ENCODE measurements at regions not wholly inside any gene's neighbourhood (a gene's known extent, or its start where the extent isn't known, plus 50 kb on each side); places are given as distances from the start of the nearest gene placed in this dataset.

- H4K20me1 ChIP-seq (ENCODE audit: insufficient read depth, low read length): no peaks in the 10 kb centered on the region
- H3K79me2 ChIP-seq (ENCODE audit: low read length): no peaks in the 10 kb centered on the region
- no peaks in the 10 kb centered on the region for H3K36me3 ChIP-seq (replicated peaks; ENCODE audit: low read depth, low read length)
- H3K9ac ChIP-seq (ENCODE audit: low read length): no peak overlapping the region
- no peaks in the 10 kb centered on the region for H3K9me3 ChIP-seq (ENCODE audit: insufficient read depth, low read length)
- H3K4me1 ChIP-seq (ENCODE audit: low read length): no peaks in the 10 kb centered on the region
- H3K4me2 ChIP-seq (ENCODE audit: low read length): no peak overlapping the region
- H3K27ac ChIP-seq (ENCODE audit: low read length): no peak overlapping the region
- no peaks in the 10 kb centered on the region for H3K27me3 ChIP-seq (ENCODE audit: low read depth, low read length)
- no peak for TF ChIP-seq EZH2phosphoT487 (IDR thresholded peaks at IDR 0.05; ENCODE audit: low read depth)
- TF ChIP-seq, protein P1, sequence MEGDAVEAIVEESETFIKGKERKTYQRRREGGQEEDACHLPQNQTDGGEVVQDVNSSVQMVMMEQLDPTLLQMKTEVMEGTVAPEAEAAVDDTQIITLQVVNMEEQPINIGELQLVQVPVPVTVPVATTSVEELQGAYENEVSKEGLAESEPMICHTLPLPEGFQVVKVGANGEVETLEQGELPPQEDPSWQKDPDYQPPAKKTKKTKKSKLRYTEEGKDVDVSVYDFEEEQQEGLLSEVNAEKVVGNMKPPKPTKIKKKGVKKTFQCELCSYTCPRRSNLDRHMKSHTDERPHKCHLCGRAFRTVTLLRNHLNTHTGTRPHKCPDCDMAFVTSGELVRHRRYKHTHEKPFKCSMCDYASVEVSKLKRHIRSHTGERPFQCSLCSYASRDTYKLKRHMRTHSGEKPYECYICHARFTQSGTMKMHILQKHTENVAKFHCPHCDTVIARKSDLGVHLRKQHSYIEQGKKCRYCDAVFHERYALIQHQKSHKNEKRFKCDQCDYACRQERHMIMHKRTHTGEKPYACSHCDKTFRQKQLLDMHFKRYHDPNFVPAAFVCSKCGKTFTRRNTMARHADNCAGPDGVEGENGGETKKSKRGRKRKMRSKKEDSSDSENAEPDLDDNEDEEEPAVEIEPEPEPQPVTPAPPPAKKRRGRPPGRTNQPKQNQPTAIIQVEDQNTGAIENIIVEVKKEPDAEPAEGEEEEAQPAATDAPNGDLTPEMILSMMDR (IDR thresholded peaks at IDR 0.05; ENCODE audit: low read depth, low read length): no peak
- no peak overlapping the region for H3K4me3 ChIP-seq (ENCODE audit: low read length)
- H2AFZ ChIP-seq (ENCODE audit: low read depth, low read length): no peak overlapping the region
Observed at GRCh38 chr3:111352585-111352984, 189.4 kb upstream of the CD96 start.

- H2AFZ ChIP-seq (ENCODE audit: low read depth, low read length): no peak overlapping the region
- H3K4me1 ChIP-seq (ENCODE audit: low read length): no peaks in the 10 kb centered on the region
- H3K27me3 ChIP-seq (ENCODE audit: low read depth, low read length): no peaks in the 10 kb centered on the region
- H3K9ac ChIP-seq (ENCODE audit: low read length): no peak overlapping the region
- H3K9me3 ChIP-seq (ENCODE audit: insufficient read depth, low read length): no peaks in the 10 kb centered on the region
- no peaks in the 10 kb centered on the region for H4K20me1 ChIP-seq (ENCODE audit: insufficient read depth, low read length)
- H3K36me3 ChIP-seq (replicated peaks; ENCODE audit: low read depth, low read length): no peaks in the 10 kb centered on the region
- H3K4me3 ChIP-seq (ENCODE audit: low read length): no peak overlapping the region
- H3K79me2 ChIP-seq (ENCODE audit: low read length): no peaks in the 10 kb centered on the region
- no peak for TF ChIP-seq EZH2phosphoT487 (IDR thresholded peaks at IDR 0.05; ENCODE audit: low read depth)
- TF ChIP-seq, protein P1 (IDR thresholded peaks at IDR 0.05; ENCODE audit: low read depth, low read length): no peak
- H3K27ac ChIP-seq (ENCODE audit: low read length): no peak overlapping the region
- no peak overlapping the region for H3K4me2 ChIP-seq (ENCODE audit: low read length)
Observed at GRCh38 chr3:111359261-111360030, 182.6 kb upstream of the CD96 start.

DNA sequence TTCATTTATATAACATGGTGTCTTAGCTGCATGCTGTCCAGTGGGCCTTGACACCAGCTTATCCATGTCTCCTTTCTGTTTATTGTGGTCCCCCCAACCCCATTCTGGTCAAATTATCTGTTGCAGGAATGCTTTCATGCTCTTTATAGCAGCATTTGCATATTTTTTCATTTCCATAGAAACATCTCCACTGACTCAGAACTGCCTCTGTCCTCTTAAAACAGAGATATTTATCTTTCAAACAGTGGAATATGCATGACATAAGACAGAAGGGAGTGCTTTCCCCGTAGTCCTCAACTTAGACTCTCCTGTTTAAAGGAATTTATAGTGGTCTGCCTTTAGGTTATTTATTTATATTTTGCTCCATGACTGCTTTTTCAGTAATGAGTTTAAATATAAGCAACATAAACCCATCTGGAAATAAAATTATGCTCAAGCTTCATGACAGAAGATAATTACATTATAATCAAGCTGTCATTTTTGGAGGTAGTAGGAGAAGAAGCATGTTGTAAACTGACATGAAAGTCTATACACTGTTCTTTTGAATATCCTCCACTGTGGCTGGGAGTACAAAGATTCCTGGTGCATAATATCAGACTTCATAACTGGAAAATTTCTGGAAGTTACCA, 179.5 kb upstream of the CD96 start:
- H3K27ac ChIP-seq (ENCODE audit: low read length): no peak overlapping the region

GRCh38 chr3:111366515-111366914, 175.5 kb upstream of the CD96 start:
- H3K9me3 ChIP-seq (ENCODE audit: insufficient read depth, low read length): 0 out of 2 replicates have a peak, but pooled peaks cover 1% of the 10 kb centered on the region
- H4K20me1 ChIP-seq (ENCODE audit: insufficient read depth, low read length): no peaks in the 10 kb centered on the region
- H3K4me2 ChIP-seq (ENCODE audit: low read length): no peak overlapping the region
- no peaks in the 10 kb centered on the region for H3K79me2 ChIP-seq (ENCODE audit: low read length)
- H3K4me3 ChIP-seq (ENCODE audit: low read length): no peak overlapping the region
- H3K27me3 ChIP-seq (ENCODE audit: low read depth, low read length): no peaks in the 10 kb centered on the region
- no peak overlapping the region for H3K9ac ChIP-seq (ENCODE audit: low read length)
- no peaks in the 10 kb centered on the region for H3K36me3 ChIP-seq (replicated peaks; ENCODE audit: low read depth, low read length)
- no peak overlapping the region for H2AFZ ChIP-seq (ENCODE audit: low read depth, low read length)
- no peaks in the 10 kb centered on the region for H3K4me1 ChIP-seq (ENCODE audit: low read length)
- TF ChIP-seq, protein P1 (IDR thresholded peaks at IDR 0.05; ENCODE audit: low read depth, low read length): no peak
- no peak for TF ChIP-seq EZH2phosphoT487 (IDR thresholded peaks at IDR 0.05; ENCODE audit: low read depth)
- no peak overlapping the region for H3K27ac ChIP-seq (ENCODE audit: low read length)

More for the DNA sequence above, 179.5 kb upstream of the CD96 start:
- TF ChIP-seq EZH2phosphoT487 (IDR thresholded peaks at IDR 0.05; ENCODE audit: low read depth): no peak
- TF ChIP-seq, protein P1 (IDR thresholded peaks at IDR 0.05; ENCODE audit: low read depth, low read length): no peak
- no peak overlapping the region for H3K4me2 ChIP-seq (ENCODE audit: low read length)
- no peaks in the 10 kb centered on the region for H3K27me3 ChIP-seq (ENCODE audit: low read depth, low read length)
- H3K79me2 ChIP-seq (ENCODE audit: low read length): no peaks in the 10 kb centered on the region
- H3K4me3 ChIP-seq (ENCODE audit: low read length): no peak overlapping the region
- H2AFZ ChIP-seq (ENCODE audit: low read depth, low read length): no peak overlapping the region
- H3K9ac ChIP-seq (ENCODE audit: low read length): no peak overlapping the region
- H3K9me3 ChIP-seq (ENCODE audit: insufficient read depth, low read length): no peaks in the 10 kb centered on the region
- no peaks in the 10 kb centered on the region for H4K20me1 ChIP-seq (ENCODE audit: insufficient read depth, low read length)
- H3K4me1 ChIP-seq (ENCODE audit: low read length): no peaks in the 10 kb centered on the region
- no peaks in the 10 kb centered on the region for H3K36me3 ChIP-seq (replicated peaks; ENCODE audit: low read depth, low read length)

All from OCI-LY3 (cell line).